ENCODE measurements at regions not wholly inside any gene's neighbourhood (a gene's known extent, or its start where the extent isn't known, plus 50 kb on each side); places are given as distances from the start of the nearest gene placed in this dataset.

DNA sequence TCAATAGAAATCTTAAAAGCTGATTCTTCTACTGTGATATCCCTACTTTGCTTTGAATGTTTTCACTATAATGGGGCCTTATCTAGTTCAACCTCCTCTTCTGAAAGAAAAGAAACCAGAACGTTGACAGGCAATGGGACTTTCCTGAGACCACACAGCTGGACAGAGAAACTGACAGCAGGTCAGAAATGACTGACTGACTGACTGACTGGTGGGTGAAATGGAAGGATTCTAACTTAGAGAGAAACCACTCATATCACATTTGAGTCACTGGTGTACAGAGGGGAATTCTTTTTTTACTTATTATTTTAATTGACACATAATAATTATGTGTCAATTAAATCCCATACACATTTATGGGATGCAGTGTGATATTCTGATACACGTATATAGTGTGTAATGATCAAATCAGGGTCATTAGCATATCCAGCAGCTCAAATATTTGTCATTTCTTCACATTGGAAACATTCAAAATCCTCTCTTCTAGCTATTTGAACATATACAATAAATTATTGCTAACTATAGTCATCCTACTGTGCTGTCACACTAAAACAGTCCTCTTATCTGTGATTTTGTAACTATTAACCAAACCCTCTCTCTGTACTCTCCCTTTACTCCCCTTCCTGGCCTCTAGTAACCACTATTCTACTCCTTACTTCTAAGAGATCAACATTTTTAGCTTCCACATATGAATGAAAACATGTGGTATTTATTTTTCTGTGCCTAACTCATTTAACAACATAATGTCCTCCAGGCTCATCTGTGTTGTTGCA is 64.8 kb upstream of the NRSN1 start:
- no peaks in the 10 kb centered on the region for H3K27me3 ChIP-seq
- intact Hi-C loops (cut with DNase I) = loop anchor here in 2 of 10 donors (10.0 kb wide), 1 partner anchor 144 kb away; no protein-coding TSS in a partner anchor
- peaks cover 0 to 5% (median 0%) of the 10 kb centered on the region in 11 donors for H3K9me3 ChIP-seq
- no peaks in the 10 kb centered on the region for H3K4me1 ChIP-seq
- no peak overlapping the region for H3K4me3 ChIP-seq
- H3K27ac ChIP-seq = no peak overlapping the region
- TF ChIP-seq, protein P1, sequence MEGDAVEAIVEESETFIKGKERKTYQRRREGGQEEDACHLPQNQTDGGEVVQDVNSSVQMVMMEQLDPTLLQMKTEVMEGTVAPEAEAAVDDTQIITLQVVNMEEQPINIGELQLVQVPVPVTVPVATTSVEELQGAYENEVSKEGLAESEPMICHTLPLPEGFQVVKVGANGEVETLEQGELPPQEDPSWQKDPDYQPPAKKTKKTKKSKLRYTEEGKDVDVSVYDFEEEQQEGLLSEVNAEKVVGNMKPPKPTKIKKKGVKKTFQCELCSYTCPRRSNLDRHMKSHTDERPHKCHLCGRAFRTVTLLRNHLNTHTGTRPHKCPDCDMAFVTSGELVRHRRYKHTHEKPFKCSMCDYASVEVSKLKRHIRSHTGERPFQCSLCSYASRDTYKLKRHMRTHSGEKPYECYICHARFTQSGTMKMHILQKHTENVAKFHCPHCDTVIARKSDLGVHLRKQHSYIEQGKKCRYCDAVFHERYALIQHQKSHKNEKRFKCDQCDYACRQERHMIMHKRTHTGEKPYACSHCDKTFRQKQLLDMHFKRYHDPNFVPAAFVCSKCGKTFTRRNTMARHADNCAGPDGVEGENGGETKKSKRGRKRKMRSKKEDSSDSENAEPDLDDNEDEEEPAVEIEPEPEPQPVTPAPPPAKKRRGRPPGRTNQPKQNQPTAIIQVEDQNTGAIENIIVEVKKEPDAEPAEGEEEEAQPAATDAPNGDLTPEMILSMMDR (IDR thresholded peaks at IDR 0.05) = no peak
- H3K36me3 ChIP-seq = no peaks in the 10 kb centered on the region
- ATAC-seq (no peak), DNase-seq (no peak)
- 54 to 61% methylated on average over 2 of the region's 2 CpGs for WGBS, 2 donors

DNA sequence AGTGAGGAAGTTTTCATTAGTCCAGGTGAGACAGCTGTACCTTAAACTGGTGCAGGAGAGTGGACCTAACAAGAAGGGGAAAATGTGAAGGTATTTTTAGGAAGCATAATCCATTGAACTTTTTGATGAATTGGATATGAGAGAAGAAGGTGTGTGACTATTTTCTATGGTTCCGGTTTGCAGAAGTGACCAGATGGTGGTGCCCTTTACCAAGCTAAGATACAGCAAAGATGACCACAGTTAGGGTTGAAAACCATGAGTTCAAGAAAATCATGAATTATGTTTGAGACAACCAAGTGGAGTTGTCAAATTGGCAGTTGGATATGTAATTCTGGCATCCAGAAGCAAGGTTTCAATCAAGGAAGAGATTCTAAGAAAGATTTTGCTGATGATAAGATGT is 61.9 kb upstream of the NRSN1 start:
- intact Hi-C loops (cut with DNase I) = loop anchor here in 2 of 10 donors (10.0 kb wide), 1 partner anchor 141 kb away; no protein-coding TSS in a partner anchor
- H3K9me3 ChIP-seq = peaks cover 0 to 9% (median 0%) of the 10 kb centered on the region in 11 donors
- WGBS, 2 donors = 36 to 45% methylated on average over 1 of the region's 1 CpG
- no peak overlapping the region for H3K4me3 ChIP-seq
- ATAC-seq = no peak
- H3K27me3 ChIP-seq = no peaks in the 10 kb centered on the region
- no peak for DNase-seq
- no peak overlapping the region for H3K27ac ChIP-seq
- H3K36me3 ChIP-seq = no peaks in the 10 kb centered on the region
- H3K4me1 ChIP-seq = no peaks in the 10 kb centered on the region
- TF ChIP-seq, protein P1 (IDR thresholded peaks at IDR 0.05) = peak in 6 of 9 donors; percentile 25 to 48 (median 38)

DNA sequence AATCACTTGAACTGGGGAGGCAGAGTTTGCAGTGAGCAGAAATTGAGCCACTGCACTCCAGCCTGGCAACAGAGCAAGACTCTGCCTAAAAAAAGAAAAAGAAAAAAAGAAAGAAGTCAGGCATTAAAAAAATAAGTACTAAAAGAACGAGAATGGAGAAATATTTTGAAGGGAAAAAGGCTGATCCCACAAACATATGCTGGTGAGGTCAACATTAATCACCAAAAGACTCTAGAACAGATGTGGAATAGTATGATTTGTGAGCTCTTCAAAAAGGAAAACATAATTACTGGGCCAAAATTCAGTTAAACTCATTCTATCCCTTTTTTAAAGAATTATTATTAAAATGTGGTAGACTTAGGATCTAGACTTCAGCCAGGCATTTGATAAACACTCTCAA is 61.2 kb upstream of the NRSN1 start:
- peak in 1 of 8 donors; percentile 67 for ATAC-seq
- 47 to 54% methylated on average over 1 of the region's 1 CpG for WGBS, 2 donors
- H3K9me3 ChIP-seq = peaks cover 0 to 9% (median 0%) of the 10 kb centered on the region in 11 donors

GRCh38 chr6:24069526-24069925 is 56.5 kb upstream of the NRSN1 start:
- Histone ChIP-seq H3K4me1 (no peaks in the 10 kb centered on the region), H3K9me3 (peaks cover 0 to 9% (median 0%) of the 10 kb centered on the region in 11 donors), H3K27ac (no peak overlapping the region), H3K4me3 (no peak overlapping the region), H3K36me3 (no peaks in the 10 kb centered on the region), H3K27me3 (no peaks in the 10 kb centered on the region)
- 31 to 32% methylated on average over 3 of the region's 3 CpGs for WGBS, 2 donors
- TF ChIP-seq, protein P1 (IDR thresholded peaks at IDR 0.05) = no peak
- ATAC-seq (no peak), DNase-seq (no peak)
- intact Hi-C loops (cut with DNase I) = loop anchor here in 2 of 10 donors (10.0 kb wide), 1 partner anchor 135 kb away; no protein-coding TSS in a partner anchor

More for the DNA sequence above, 61.2 kb upstream of the NRSN1 start:
- intact Hi-C loops (cut with DNase I) = loop anchor here in 2 of 10 donors (10.0 kb wide), 1 partner anchor 140 kb away; no protein-coding TSS in a partner anchor
- Histone ChIP-seq H3K4me1 (no peaks in the 10 kb centered on the region), H3K27ac (no peak overlapping the region), H3K4me3 (no peak overlapping the region), H3K27me3 (no peaks in the 10 kb centered on the region), H3K36me3 (no peaks in the 10 kb centered on the region)
- DNase-seq = no peak
- TF ChIP-seq, protein P1 (IDR thresholded peaks at IDR 0.05) = no peak
